Activated T-helper 1 cell treated with anti-CD3 and anti-CD28 coated beads, Interleukin-2, amount 50 U/mL, for 16 hours (primary cell): ENCODE measurements at regions not wholly inside any gene's neighbourhood (a gene's known extent, or its start where the extent isn't known, plus 50 kb on each side); places are given as distances from the start of the nearest gene placed in this dataset.

Source experiments
- DNase-seq, 2 donors: peaks; one replicate each; pipeline ENCODE4 v3.0.0-alpha.2; 2020; ENCODE audit warnings: low read depth in 1 of 2, low spot score in 1 of 2

- DNase-seq, result no peak
These were observed 764.1 kb upstream of the TENM3 start for GRCh38 chr4:181479141-181479540.

GRCh38 chr4:181484396-181484795 lies 758.8 kb upstream of the TENM3 start:
- DNase-seq, result no peak

GRCh38 chr4:181488926-181489325 lies 754.3 kb upstream of the TENM3 start:
- no peak for DNase-seq

GRCh38 chr4:181498148-181498547 lies 745.1 kb upstream of the TENM3 start:
- no peak for DNase-seq

GRCh38 chr4:181502611-181503010 lies 740.6 kb upstream of the TENM3 start:
- DNase-seq, result no peak

GRCh38 chr4:181503687-181504390 lies 739.4 kb upstream of the TENM3 start:
- no peak for DNase-seq

- DNase-seq, result no peak
These were observed 738.3 kb upstream of the TENM3 start for GRCh38 chr4:181504924-181505323.

GRCh38 chr4:181507180-181507835 lies 735.9 kb upstream of the TENM3 start:
- DNase-seq, result no peak

- DNase-seq, result no peak
These were observed 735.3 kb upstream of the TENM3 start for GRCh38 chr4:181507938-181508337.

GRCh38 chr4:181508601-181509000 lies 734.6 kb upstream of the TENM3 start:
- no peak for DNase-seq

GRCh38 chr4:181509073-181509472 lies 734.1 kb upstream of the TENM3 start:
- DNase-seq, result no peak

- DNase-seq, result no peak
These were observed 725.7 kb upstream of the TENM3 start for GRCh38 chr4:181517491-181517890.

GRCh38 chr4:181520790-181521189 lies 722.4 kb upstream of the TENM3 start:
- no peak for DNase-seq

GRCh38 chr4:181523973-181524372 lies 719.2 kb upstream of the TENM3 start:
- DNase-seq, result no peak

- no peak for DNase-seq
These were observed 718.7 kb upstream of the TENM3 start for GRCh38 chr4:181524499-181524898.

GRCh38 chr4:181525634-181526033 lies 717.6 kb upstream of the TENM3 start:
- no peak for DNase-seq

- no peak for DNase-seq
These were observed 714.5 kb upstream of the TENM3 start for GRCh38 chr4:181528570-181529184.

- DNase-seq, result no peak
These were observed 713.7 kb upstream of the TENM3 start for GRCh38 chr4:181529537-181529936.

GRCh38 chr4:181536196-181536746 lies 706.9 kb upstream of the TENM3 start:
- DNase-seq, result no peak

GRCh38 chr4:181536811-181537434 lies 706.3 kb upstream of the TENM3 start:
- DNase-seq, result no peak

- DNase-seq, result no peak
These were observed 704.8 kb upstream of the TENM3 start for GRCh38 chr4:181538431-181538830.

- DNase-seq, result no peak
These were observed 701.8 kb upstream of the TENM3 start for GRCh38 chr4:181541396-181541795.
